Prostate gland (tissue), 2 donors: ENCODE measurements at regions not wholly inside any gene's neighbourhood (a gene's known extent, or its start where the extent isn't known, plus 50 kb on each side); places are given as distances from the start of the nearest gene placed in this dataset.

ENCODE experiments used
- DNase-seq: peaks from one replicate; pipeline ENCODE4 v3.0.0-alpha.2; 2019; ENCODE audit warnings: low spot score
- H3K27ac ChIP-seq, 2 donors: fragments of 200-600 bp; sonication (generic); 2 replicates each; pipeline ENCODE4 v1.5.1; 2017 to 2019
- H3K27me3 ChIP-seq: fragments of 200-600 bp; sonication (generic); replicated peaks from 2 replicates; pipeline ENCODE4 v1.5.1; 2019; ENCODE audit not compliant: insufficient read depth
- H3K36me3 ChIP-seq, 2 donors: fragments of 200-600 bp; sonication (generic); 1 replicate in 1 of 2; 2 replicates in 1 of 2; pipeline versions ENCODE4 v1.5.1 to v1.8.1; 2017 to 2019
- H3K4me1 ChIP-seq: fragments of 200-600 bp; sonication (generic); replicated peaks from 2 replicates; pipeline ENCODE4 v1.5.1; 2019
- H3K4me3 ChIP-seq, 2 donors: fragments of 200-600 bp; sonication (generic); 2 replicates each; pipeline ENCODE4 v1.5.1; 2017 to 2019
- H3K9me3 ChIP-seq: fragments of 200-600 bp; sonication (generic); 2 replicates; pipeline ENCODE4 v1.5.1; 2017
- CTCF ChIP-seq, 4 experiments: fragments of 200-600 bp in 2 of 4; fragments of 450-650 bp in 2 of 4; sonication (generic) in 2 of 4; IDR thresholded peaks; 1 replicate in 3 of 4; 2 replicates in 1 of 4; pipeline ENCODE4 v1.5.1; 2016 to 2019; ENCODE audit warnings: antibody characterized with exemption in 4 of 4, mild to moderate bottlenecking in 2 of 4, moderate library complexity in 2 of 4
- POLR2A ChIP-seq: fragments of 450-650 bp; IDR thresholded peaks from one replicate; pipeline ENCODE4 v1.6.1; 2016; ENCODE audit warnings: antibody characterized with exemption, mild to moderate bottlenecking
- POLR2AphosphoS5 ChIP-seq: sonication (generic); formaldehyde crosslinking; IDR thresholded peaks from one replicate; pipeline ENCODE4 v1.6.1; 2017; ENCODE audit warnings: antibody characterized with exemption
- WGBS: methylation state at CpG from one replicate; pipeline ENCODE4 v1.1.5; 2018; 5-methylcytosine and 5-hydroxymethylcytosine counted together
- intact Hi-C: fragments of 100-400 bp; cut with DNase I; formaldehyde crosslinking; loops from one replicate; pipeline ENCODE4 v1.14.2; 2022

GRCh38 chr5:128838623-128839022 is 126.7 kb upstream of the SLC27A6 start:
- no peak for TF ChIP-seq POLR2AphosphoS5
- TF ChIP-seq POLR2A = no peak
- TF ChIP-seq CTCF (IDR thresholded peaks at IDR 0.05) = no peak
- intact Hi-C loops = no loop called here
- Histone ChIP-seq H3K4me3 (no peak overlapping the region), H3K36me3 (no peaks in the 10 kb centered on the region), H3K27me3 (no peaks in the 10 kb centered on the region), H3K4me1 (no peaks in the 10 kb centered on the region), H3K27ac (no peak overlapping the region), H3K9me3 (no peaks in the 10 kb centered on the region)
- DNase-seq = no peak

- Histone ChIP-seq H3K27me3 (no peaks in the 10 kb centered on the region), H3K36me3 (no peaks in the 10 kb centered on the region), H3K4me1 (no peaks in the 10 kb centered on the region), H3K9me3 (no peaks in the 10 kb centered on the region), H3K4me3 (no peak overlapping the region), H3K27ac (no peak overlapping the region)
- no peak for DNase-seq
- intact Hi-C loops = loop anchor here (5.0 kb wide), 1 partner anchor 630 kb away; no protein-coding TSS in a partner anchor
- TF ChIP-seq POLR2A = no peak
- no peak for TF ChIP-seq POLR2AphosphoS5
Observed at GRCh38 chr5:128842241-128842640, 123.0 kb upstream of the SLC27A6 start.

GRCh38 chr5:128844354-128844923 is 120.8 kb upstream of the SLC27A6 start:
- Histone ChIP-seq H3K4me1 (no peaks in the 10 kb centered on the region), H3K36me3 (no peaks in the 10 kb centered on the region), H3K27ac (no peak overlapping the region), H3K9me3 (no peaks in the 10 kb centered on the region), H3K27me3 (no peaks in the 10 kb centered on the region), H3K4me3 (no peak overlapping the region)
- intact Hi-C loops = loop anchor here (5.0 kb wide), 1 partner anchor 632 kb away; no protein-coding TSS in a partner anchor
- 18% methylated on average over 2 of the region's 2 CpGs for WGBS
- TF ChIP-seq CTCF (IDR thresholded peaks at IDR 0.05) = peak in 3 of 4 experiments; percentile 39 to 53 (median 45)
- no peak for TF ChIP-seq POLR2A
- no peak for DNase-seq

GRCh38 chr5:128850049-128850448 is 115.2 kb upstream of the SLC27A6 start:
- Histone ChIP-seq H3K4me3 (no peak overlapping the region), H3K27me3 (no peaks in the 10 kb centered on the region), H3K4me1 (no peaks in the 10 kb centered on the region), H3K9me3 (no peaks in the 10 kb centered on the region), H3K36me3 (no peaks in the 10 kb centered on the region), H3K27ac (no peak overlapping the region)
- intact Hi-C loops = no loop called here
- TF ChIP-seq CTCF (IDR thresholded peaks at IDR 0.05) (no peak), POLR2AphosphoS5 (no peak), POLR2A (no peak)
- no peak for DNase-seq

- Histone ChIP-seq H3K27ac (no peak overlapping the region), H3K36me3 (no peaks in the 10 kb centered on the region), H3K9me3 (no peaks in the 10 kb centered on the region), H3K4me3 (no peak overlapping the region), H3K27me3 (no peaks in the 10 kb centered on the region), H3K4me1 (no peaks in the 10 kb centered on the region)
- WGBS = 82% methylated on average over 1 of the region's 1 CpG
- DNase-seq = no peak
- TF ChIP-seq CTCF (IDR thresholded peaks at IDR 0.05) = no peak
- no peak for TF ChIP-seq POLR2AphosphoS5
- TF ChIP-seq POLR2A = no peak
- intact Hi-C loops = no loop called here
Observed at GRCh38 chr5:128854931-128855330, 110.4 kb upstream of the SLC27A6 start.
